Endothelial cell of umbilical vein (primary cell): ENCODE measurements at regions not wholly inside any gene's neighbourhood (a gene's known extent, or its start where the extent isn't known, plus 50 kb on each side); places are given as distances from the start of the nearest gene placed in this dataset.

Experiments used
- BruUV-seq: library from RNA; stranded (reverse); fragments of 400-500 nt; replicated peaks from 2 replicates; lab custom pipeline; 2021; lab: Mats Ljungman, UMichigan
- CTCF ChIA-PET: fragments of 300-600, 350-600 bp; sonication (Branson Sonifier 250); formaldehyde crosslinking; loops from one replicate; lab custom pipeline; 2021; ENCODE audit warnings: antibody characterized with exemption, inconsistent platforms; lab: Charles Lee
- POLR2A ChIA-PET: fragments of 300-600, 350-600 bp; sonication (Branson Sonifier 250); formaldehyde crosslinking; loops from one replicate; lab custom pipeline; 2021; ENCODE audit warnings: antibody characterized with exemption, inconsistent platforms; lab: Charles Lee
- DNase-seq: peaks from one replicate; pipeline ENCODE4 v3.0.0-alpha.2; 2011; ENCODE audit warnings: low read depth, low spot score
- FAIRE-seq: peaks from 2 replicates; lab custom pipeline; 2011; peaks lifted over from hg19 to GRCh38; lab: Jason Lieb, UNC
- H2AFZ ChIP-seq: 2 replicates; pipeline ENCODE4 v1.6.0; 2012; ENCODE audit warnings: low read depth, low read length, control low read depth, inconsistent platforms
- H3K27ac ChIP-seq: 2 replicates; pipeline ENCODE4 v1.5.1; 2011; ENCODE audit warnings: low read depth, mild to moderate bottlenecking, control low read depth, low read length, moderate library complexity; ENCODE audit not compliant: insufficient read depth
- H3K27me3 ChIP-seq, 2 experiments: 2 replicates each; pipeline versions ENCODE4 v1.6.0 to v1.6.1; 2011; ENCODE audit warnings: low read length in 2 of 2, mixed read lengths in 1 of 2; ENCODE audit not compliant: control insufficient read depth in 2 of 2, insufficient read depth in 2 of 2
- H3K36me3 ChIP-seq, 2 experiments: 2 replicates in 1 of 2; 3 replicates in 1 of 2; pipeline ENCODE4 v1.5.1; 2011; ENCODE audit warnings: low read length in 2 of 2, mild to moderate bottlenecking in 1 of 2, moderate library complexity in 1 of 2; ENCODE audit not compliant: control insufficient read depth in 2 of 2, insufficient read depth in 2 of 2; ENCODE audit errors: extremely low read depth in 1 of 2
- H3K4me1 ChIP-seq: 3 replicates; pipeline ENCODE4 v1.5.1; 2011; ENCODE audit warnings: mild to moderate bottlenecking, low read length; ENCODE audit not compliant: control insufficient read depth, insufficient read depth; ENCODE audit errors: extremely low read depth
- H3K4me2 ChIP-seq: 2 replicates; pipeline ENCODE4 v1.6.1; 2011; ENCODE audit warnings: low read length, control low read depth, mixed read lengths; ENCODE audit not compliant: insufficient read depth
- H3K4me3 ChIP-seq, 3 experiments: fragments of 200-600 bp in 1 of 3; sonication (generic), shearing (Covaris generic) in 1 of 3; replicated peaks in 1 of 3; 2 replicates each; pipeline ENCODE4 v1.5.1; 2011 to 2016; ENCODE audit warnings: control low read depth in 3 of 3, low read length in 3 of 3, mild to moderate bottlenecking in 2 of 3, inconsistent platforms in 1 of 3, low read depth in 1 of 3, moderate library complexity in 1 of 3; ENCODE audit not compliant: insufficient read depth in 1 of 3
- H3K79me2 ChIP-seq: 2 replicates; pipeline ENCODE4 v1.6.0; 2012; ENCODE audit warnings: low read length, inconsistent platforms; ENCODE audit not compliant: control insufficient read depth, insufficient read depth
- H3K9ac ChIP-seq: replicated peaks from 2 replicates; pipeline ENCODE3; 2011; ENCODE audit warnings: low read length, control low read depth; ENCODE audit not compliant: insufficient read depth; ENCODE audit errors: extremely low read depth
- H3K9me1 ChIP-seq: replicated peaks from 3 replicates; pipeline ENCODE4 v1.6.0; 2011; ENCODE audit warnings: mild to moderate bottlenecking, low read length; ENCODE audit not compliant: control insufficient read depth, insufficient read depth; ENCODE audit errors: extremely low read depth
- H3K9me3 ChIP-seq: replicated peaks from 2 replicates; pipeline ENCODE4 v1.5.1; 2012; ENCODE audit warnings: low read length, inconsistent platforms; ENCODE audit not compliant: control insufficient read depth, insufficient read depth
- H4K20me1 ChIP-seq: replicated peaks from 2 replicates; pipeline ENCODE3; 2011; ENCODE audit warnings: mild to moderate bottlenecking, low read length; ENCODE audit not compliant: control insufficient read depth, insufficient read depth; ENCODE audit errors: extremely low read depth
- EZH2 ChIP-seq: IDR thresholded peaks from 2 replicates; pipeline ENCODE4 v1.6.1; 2012; ENCODE audit warnings: borderline replicate concordance, low read depth, mild to moderate bottlenecking, moderate library complexity, low read length, inconsistent platforms; ENCODE audit not compliant: severe bottlenecking
- FOS ChIP-seq: IDR thresholded peaks from 2 replicates; pipeline ENCODE4 v1.6.1; 2011; ENCODE audit warnings: mild to moderate bottlenecking, low read length, moderate library complexity, borderline replicate concordance; ENCODE audit not compliant: insufficient read depth
- GATA2 ChIP-seq: IDR thresholded peaks from 2 replicates; pipeline ENCODE4 v1.7.0; 2011; ENCODE audit warnings: low read depth, mild to moderate bottlenecking, moderate library complexity, mixed read lengths, low read length; ENCODE audit not compliant: insufficient read length, insufficient read depth
- JUN ChIP-seq: IDR thresholded peaks from 2 replicates; pipeline ENCODE4 v1.6.1; 2011; ENCODE audit warnings: borderline replicate concordance, low read depth; ENCODE audit not compliant: insufficient read length, insufficient read depth
- MYC ChIP-seq: IDR thresholded peaks from one replicate; pipeline ENCODE4 v1.6.1; 2011; ENCODE audit warnings: mild to moderate bottlenecking, low read depth, low read length
- POLR2A ChIP-seq: IDR thresholded peaks from 2 replicates; pipeline ENCODE4 v1.6.1; 2012; ENCODE audit warnings: low read depth, mild to moderate bottlenecking, control low read depth, low read length
- POLR2AphosphoS5 ChIP-seq: IDR thresholded peaks from 2 replicates; pipeline ENCODE4 v1.6.1; 2012; ENCODE audit warnings: low read depth, mild to moderate bottlenecking, control low read depth, low read length, moderate library complexity; ENCODE audit not compliant: insufficient read depth
- dilution Hi-C: fragments of 300-500 bp; cut with MboI; formaldehyde crosslinking; loops from one replicate; pipeline ENCODE4 v1.15.0; 2019; ENCODE audit warnings: low sequenced_read_pairs; ENCODE audit not compliant: extremely low pct_ligation_motif_present
- intact Hi-C: fragments of 100-400 bp; cut with micrococcal nuclease; formaldehyde crosslinking; loops from one replicate; pipeline ENCODE4 v1.10.0; 2022
- TF ChIP-seq, protein P1 (sequence below), 2 donors: IDR thresholded peaks; 1 replicate in 1 of 2; 2 replicates in 1 of 2; pipeline ENCODE4 v1.5.1; 2011; ENCODE audit warnings: low read length in 2 of 2, mild to moderate bottlenecking in 2 of 2, moderate library complexity in 2 of 2, control low read depth in 1 of 2, inconsistent platforms in 1 of 2, low read depth in 1 of 2; ENCODE audit not compliant: insufficient read depth in 1 of 2; ENCODE audit errors: extremely low read depth in 1 of 2
- TF ChIP-seq, protein P2 (sequence below): IDR thresholded peaks from 2 replicates; pipeline ENCODE4 v1.6.1; 2011; ENCODE audit not compliant: insufficient read depth, insufficient read length

DNA sequence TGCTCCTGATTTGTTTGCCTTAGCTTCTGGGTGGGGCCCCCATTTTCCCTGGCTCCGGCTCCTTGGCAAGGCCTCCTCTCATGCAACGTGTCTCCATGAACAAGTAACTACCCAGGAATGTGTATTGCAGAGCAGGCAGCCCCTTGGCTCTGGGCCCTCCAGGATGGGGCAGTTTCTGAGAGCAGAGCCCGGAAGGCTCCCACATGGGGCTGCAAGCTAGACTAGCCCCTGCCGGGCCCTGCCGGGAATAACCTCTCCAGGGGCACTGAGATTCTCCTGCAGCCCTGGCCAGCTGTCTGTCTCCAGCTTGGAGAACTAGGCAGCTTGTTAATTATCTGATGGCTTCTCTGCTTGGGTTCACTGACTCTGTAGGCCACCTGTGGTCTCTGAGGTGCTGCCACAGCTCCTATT, 184.0 kb upstream of the INHBA start:
- Histone ChIP-seq H3K9me1 (no peaks in the 10 kb centered on the region), H4K20me1 (no peaks in the 10 kb centered on the region), H3K4me3 (no peak overlapping the region), H3K27ac (no peak overlapping the region), H3K9ac (no peak overlapping the region), H3K36me3 (no peaks in the 10 kb centered on the region), H2AFZ (no peak overlapping the region), H3K4me2 (no peak overlapping the region), H3K4me1 (no peaks in the 10 kb centered on the region), H3K9me3 (no peaks in the 10 kb centered on the region), H3K27me3 (peaks cover 0 to 2% of the 10 kb centered on the region in 2 experiments), H3K79me2 (no peaks in the 10 kb centered on the region)
- BruUV-seq: no TSS peak
- dilution Hi-C loops: no loop called here
- ChIA-PET CTCF (interaction anchor here (1.3 to 1.5 kb wide), 2 partner anchors 10 to 54 kb away, joined by 6 to 8 read pairs; no protein-coding TSS in a partner anchor), POLR2A (no interaction called here)
- FAIRE-seq (no peak), DNase-seq (no peak)
- TF ChIP-seq FOS (no peak), POLR2A (no peak)
- intact Hi-C loops: no loop called here

DNA sequence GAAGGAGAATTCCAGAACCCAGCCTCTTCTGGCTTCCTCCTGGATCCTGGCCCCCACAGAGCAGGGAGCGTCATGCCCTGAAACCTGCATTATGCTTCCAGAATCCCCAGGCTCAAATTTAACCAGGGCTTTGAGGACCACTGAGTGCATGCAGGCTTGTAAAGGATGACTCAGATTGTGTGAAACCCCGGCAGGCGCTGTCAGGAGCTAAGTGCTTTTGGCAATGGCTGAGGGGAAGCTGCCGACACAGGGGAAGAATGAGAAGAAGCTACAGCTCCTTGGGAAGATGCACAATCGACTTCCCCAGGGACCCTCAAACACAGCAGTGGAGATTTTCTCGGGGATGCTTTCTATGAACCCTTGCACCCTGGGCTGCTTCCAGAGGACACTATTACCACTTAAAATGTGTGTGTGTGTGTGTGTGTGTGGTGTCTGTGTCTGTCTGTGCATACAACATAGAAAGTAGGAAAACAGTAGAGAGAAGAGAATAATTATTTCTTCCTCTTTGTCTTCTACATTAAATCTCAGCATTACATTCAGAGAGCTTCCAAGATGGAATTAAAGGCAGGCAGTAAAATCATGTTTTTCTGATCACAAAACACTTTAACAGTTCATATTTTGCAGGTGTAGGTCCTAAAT, 183.5 kb upstream of the INHBA start:
- no TSS peak for BruUV-seq

More for the DNA sequence above, 183.5 kb upstream of the INHBA start:
- DNase-seq (no peak), FAIRE-seq (no peak)
- TF ChIP-seq, protein P1, sequence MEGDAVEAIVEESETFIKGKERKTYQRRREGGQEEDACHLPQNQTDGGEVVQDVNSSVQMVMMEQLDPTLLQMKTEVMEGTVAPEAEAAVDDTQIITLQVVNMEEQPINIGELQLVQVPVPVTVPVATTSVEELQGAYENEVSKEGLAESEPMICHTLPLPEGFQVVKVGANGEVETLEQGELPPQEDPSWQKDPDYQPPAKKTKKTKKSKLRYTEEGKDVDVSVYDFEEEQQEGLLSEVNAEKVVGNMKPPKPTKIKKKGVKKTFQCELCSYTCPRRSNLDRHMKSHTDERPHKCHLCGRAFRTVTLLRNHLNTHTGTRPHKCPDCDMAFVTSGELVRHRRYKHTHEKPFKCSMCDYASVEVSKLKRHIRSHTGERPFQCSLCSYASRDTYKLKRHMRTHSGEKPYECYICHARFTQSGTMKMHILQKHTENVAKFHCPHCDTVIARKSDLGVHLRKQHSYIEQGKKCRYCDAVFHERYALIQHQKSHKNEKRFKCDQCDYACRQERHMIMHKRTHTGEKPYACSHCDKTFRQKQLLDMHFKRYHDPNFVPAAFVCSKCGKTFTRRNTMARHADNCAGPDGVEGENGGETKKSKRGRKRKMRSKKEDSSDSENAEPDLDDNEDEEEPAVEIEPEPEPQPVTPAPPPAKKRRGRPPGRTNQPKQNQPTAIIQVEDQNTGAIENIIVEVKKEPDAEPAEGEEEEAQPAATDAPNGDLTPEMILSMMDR (IDR thresholded peaks at IDR 0.05; ENCODE audit: extremely low read depth in 1 of 2, insufficient read depth in 1 of 2, low read depth in 1 of 2, low read length in 2 of 2): no peak
- TF ChIP-seq GATA2 (no peak), MYC (no peak), POLR2AphosphoS5 (no peak), JUN (no peak), EZH2 (no peak), POLR2A (no peak), FOS (no peak)
- TF ChIP-seq, protein P2, sequence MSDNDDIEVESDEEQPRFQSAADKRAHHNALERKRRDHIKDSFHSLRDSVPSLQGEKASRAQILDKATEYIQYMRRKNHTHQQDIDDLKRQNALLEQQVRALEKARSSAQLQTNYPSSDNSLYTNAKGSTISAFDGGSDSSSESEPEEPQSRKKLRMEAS: no peak
- H3K27me3 ChIP-seq: peaks cover 0 to 2% of the 10 kb centered on the region in 2 experiments
- H2AFZ ChIP-seq: no peak overlapping the region
- H3K9ac ChIP-seq: no peak overlapping the region
- H3K79me2 ChIP-seq: no peaks in the 10 kb centered on the region
- ChIA-PET CTCF (interaction anchor here (1.3 to 1.5 kb wide), 2 partner anchors 11 to 54 kb away, joined by 6 to 8 read pairs; no protein-coding TSS in a partner anchor), POLR2A (no interaction called here)
- no peak overlapping the region for H3K4me2 ChIP-seq
- H3K9me1 ChIP-seq: no peaks in the 10 kb centered on the region
- H3K36me3 ChIP-seq: no peaks in the 10 kb centered on the region
- H3K9me3 ChIP-seq: no peaks in the 10 kb centered on the region
- no peaks in the 10 kb centered on the region for H4K20me1 ChIP-seq
- dilution Hi-C loops: no loop called here
- H3K4me3 ChIP-seq: no peak overlapping the region
- intact Hi-C loops: no loop called here
- no peaks in the 10 kb centered on the region for H3K4me1 ChIP-seq
- H3K27ac ChIP-seq: no peak overlapping the region
